Subcutaneous abdominal adipose tissue (tissue), 5 donors: ENCODE measurements at regions not wholly inside any gene's neighbourhood (a gene's known extent, or its start where the extent isn't known, plus 50 kb on each side); places are given as distances from the start of the nearest gene placed in this dataset.

ENCODE experiments used
- H3K27ac ChIP-seq: one replicate; pipeline ENCODE4 v1.7.0; 2013; ENCODE audit warnings: low read depth, mild to moderate bottlenecking, inconsistent platforms, low read length, moderate library complexity
- H3K27me3 ChIP-seq, 5 donors: one replicate each; pipeline ENCODE4 v1.7.0; 2013; ENCODE audit warnings: low read length in 5 of 5, inconsistent platforms in 1 of 5; ENCODE audit not compliant: control insufficient read depth in 5 of 5, insufficient read depth in 4 of 5
- H3K36me3 ChIP-seq, 5 donors: one replicate each; pipeline ENCODE4 v1.7.0; 2013; ENCODE audit warnings: low read length in 5 of 5; ENCODE audit not compliant: control insufficient read depth in 5 of 5, insufficient read depth in 5 of 5
- H3K4me1 ChIP-seq, 5 donors: one replicate each; pipeline ENCODE4 v1.7.0; 2013; ENCODE audit warnings: low read length in 5 of 5, mild to moderate bottlenecking in 3 of 5, moderate library complexity in 1 of 5; ENCODE audit not compliant: control insufficient read depth in 5 of 5, insufficient read depth in 5 of 5
- H3K4me3 ChIP-seq, 5 donors: one replicate each; pipeline ENCODE4 v1.7.0; 2013; ENCODE audit warnings: low read length in 5 of 5, low read depth in 1 of 5
- H3K9ac ChIP-seq, 5 donors: one replicate each; pipeline ENCODE4 v1.7.0; 2013; ENCODE audit warnings: low read length in 5 of 5, mild to moderate bottlenecking in 4 of 5, moderate library complexity in 3 of 5
- H3K9me3 ChIP-seq, 5 donors: one replicate each; pipeline ENCODE4 v1.7.0; 2013; ENCODE audit warnings: low read length in 5 of 5; ENCODE audit not compliant: control insufficient read depth in 5 of 5
- donor health status: healthy.
- donor health status: healthy.
- donor health status: healthy.
- donor health status: healthy.
- donor health status: healthy.

DNA sequence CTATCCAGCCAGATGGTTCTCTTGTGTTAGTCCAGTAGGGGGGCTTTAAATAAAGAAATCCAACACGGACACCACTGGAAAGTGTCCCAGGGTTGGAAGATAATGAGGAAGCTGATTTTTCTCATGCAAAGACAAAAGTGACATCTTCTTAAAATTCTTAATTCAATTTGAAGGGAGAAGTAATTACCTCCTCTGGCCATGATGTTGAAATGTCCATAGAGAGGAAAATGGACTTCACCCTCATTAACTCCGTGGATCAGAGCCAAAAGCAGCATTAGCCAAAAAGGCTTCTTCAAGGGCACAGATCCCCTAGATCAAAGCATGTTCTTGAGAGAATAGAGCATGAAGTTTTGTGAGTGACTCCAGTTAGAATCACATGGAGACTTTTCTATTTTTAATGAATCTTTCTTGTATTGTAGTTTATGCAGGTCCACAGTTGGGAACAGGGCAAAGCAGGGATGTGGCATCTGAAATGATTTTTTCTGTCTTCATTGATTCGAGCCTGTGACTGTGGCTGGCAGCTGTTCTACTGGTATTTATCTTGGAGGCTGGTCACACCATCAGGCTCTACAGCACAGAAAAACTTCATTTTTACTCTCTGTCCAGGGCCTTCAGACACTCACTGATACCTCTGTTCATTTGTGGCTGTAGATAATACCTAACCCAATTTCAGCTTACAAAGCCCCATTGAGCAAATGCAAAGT, 1002.5 kb downstream of the AACS start:
- H3K9ac ChIP-seq: no peak overlapping the region
- H3K4me3 ChIP-seq: no peak overlapping the region
- no peaks in the 10 kb centered on the region for H3K4me1 ChIP-seq
- H3K27me3 ChIP-seq: peaks cover 0 to 2% (median 0%) of the 10 kb centered on the region in 5 donors
- no peak overlapping the region for H3K27ac ChIP-seq
- peaks cover 2 to 26% (median 17%) of the 10 kb centered on the region in 5 donors for H3K9me3 ChIP-seq
- H3K36me3 ChIP-seq: no peaks in the 10 kb centered on the region

DNA sequence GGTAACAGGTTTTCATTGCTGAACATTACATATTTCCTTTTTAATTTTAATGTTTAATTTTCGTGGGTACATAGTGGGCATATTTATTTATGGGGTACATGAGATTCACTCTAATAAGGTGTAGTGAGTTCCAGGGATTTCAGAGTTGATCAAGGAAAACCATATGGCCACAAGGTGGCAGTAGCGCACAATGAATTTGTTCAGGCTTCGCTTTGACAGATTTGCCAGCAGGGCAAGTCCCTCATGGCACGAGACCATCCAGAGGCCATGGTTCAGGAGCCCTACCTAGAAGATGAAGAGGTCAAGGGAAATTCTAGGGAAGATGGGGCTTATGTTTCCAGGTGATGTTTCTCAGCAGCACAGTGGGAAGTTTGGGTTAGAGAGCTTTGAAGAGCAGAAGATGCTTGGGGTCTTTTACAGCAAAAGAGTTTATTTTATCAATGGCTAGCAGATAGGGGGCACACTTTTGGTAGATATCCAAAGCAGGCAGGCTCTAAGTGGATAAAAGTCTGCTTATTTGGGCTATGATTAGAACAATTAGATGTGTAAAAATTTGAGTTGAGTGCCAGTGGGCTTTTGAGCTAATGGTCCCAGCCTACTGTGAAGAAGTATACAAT, 1004.4 kb downstream of the AACS start:
- Histone ChIP-seq H3K27me3 (peaks cover 0 to 2% (median 0%) of the 10 kb centered on the region in 5 donors), H3K9ac (no peak overlapping the region), H3K27ac (no peak overlapping the region), H3K4me3 (no peak overlapping the region), H3K36me3 (no peaks in the 10 kb centered on the region), H3K9me3 (peaks cover 2 to 26% (median 17%) of the 10 kb centered on the region in 5 donors), H3K4me1 (no peaks in the 10 kb centered on the region)

DNA sequence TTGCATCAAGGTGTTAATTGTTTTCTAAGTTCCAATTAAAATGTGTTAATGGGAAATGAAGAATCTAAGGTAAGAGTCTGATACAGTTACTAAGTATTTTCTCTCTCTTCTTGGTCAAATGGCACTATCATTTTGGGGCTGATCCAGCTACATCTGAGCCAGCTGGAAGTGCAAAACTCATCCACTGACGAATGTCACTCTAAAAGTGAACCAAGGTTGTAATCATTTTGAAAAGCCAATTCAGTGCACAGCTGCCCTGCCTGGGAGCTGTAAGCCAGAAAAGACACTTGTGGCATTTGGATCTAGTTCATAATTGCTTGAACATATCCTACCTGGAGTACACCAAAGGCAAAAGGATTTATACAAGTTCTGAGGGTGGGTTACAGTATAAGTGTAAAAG, 1011.3 kb downstream of the AACS start:
- no peaks in the 10 kb centered on the region for H3K27me3 ChIP-seq
- no peak overlapping the region for H3K9ac ChIP-seq
- no peaks in the 10 kb centered on the region for H3K4me1 ChIP-seq
- H3K4me3 ChIP-seq: no peak overlapping the region
- H3K36me3 ChIP-seq: no peaks in the 10 kb centered on the region
- no peak overlapping the region for H3K27ac ChIP-seq
- H3K9me3 ChIP-seq: peaks cover 0 to 3% (median 0%) of the 10 kb centered on the region in 5 donors

DNA sequence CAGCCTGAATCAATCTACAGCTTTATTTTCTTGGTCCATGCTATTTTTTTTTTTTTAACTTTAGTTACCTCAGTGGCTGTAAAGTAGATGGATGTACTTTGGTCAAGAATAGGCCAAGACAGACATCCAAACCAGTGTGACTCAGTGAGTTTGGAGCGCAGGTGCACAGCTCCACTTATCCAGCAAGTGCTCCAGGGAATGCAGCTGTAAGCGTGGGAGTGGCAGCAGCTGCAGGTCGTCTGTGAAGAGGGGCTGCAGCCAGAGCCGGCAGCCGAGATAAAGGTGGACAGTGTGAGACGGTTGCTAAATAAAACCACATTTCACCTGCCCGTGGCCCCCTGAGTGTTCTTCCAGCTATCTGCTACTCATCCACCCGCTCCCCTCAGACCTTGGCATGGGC, 1018.7 kb downstream of the AACS start:
- Histone ChIP-seq H3K36me3 (no peaks in the 10 kb centered on the region), H3K4me3 (no peak overlapping the region), H3K9ac (no peak overlapping the region), H3K27me3 (no peaks in the 10 kb centered on the region), H3K4me1 (no peaks in the 10 kb centered on the region), H3K27ac (no peak overlapping the region), H3K9me3 (peaks cover 0 to 2% (median 0%) of the 10 kb centered on the region in 5 donors)

DNA sequence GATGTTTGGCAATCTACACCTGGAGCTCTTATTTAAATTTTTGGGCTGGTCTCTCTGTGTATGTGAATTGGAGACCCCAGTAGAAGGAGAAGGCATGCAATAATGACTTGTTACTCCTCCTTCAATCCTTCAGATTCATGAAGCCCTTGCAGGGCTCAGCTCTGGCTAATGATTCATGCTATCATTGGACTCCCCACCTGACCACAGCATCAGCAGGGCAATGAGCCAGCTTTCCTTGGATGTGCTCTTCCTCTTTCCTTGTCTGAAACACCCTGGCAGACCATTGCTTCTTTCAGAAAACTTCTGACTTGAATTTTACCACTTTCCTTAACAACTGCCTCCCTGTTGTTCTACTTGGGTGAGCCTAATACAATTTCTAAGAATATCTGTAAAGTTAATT, 1019.2 kb downstream of the AACS start:
- H3K9ac ChIP-seq: no peak overlapping the region
- no peaks in the 10 kb centered on the region for H3K4me1 ChIP-seq
- H3K27ac ChIP-seq: no peak overlapping the region
- no peak overlapping the region for H3K4me3 ChIP-seq
- peaks cover 0 to 2% (median 0%) of the 10 kb centered on the region in 5 donors for H3K9me3 ChIP-seq
- no peaks in the 10 kb centered on the region for H3K36me3 ChIP-seq
- no peaks in the 10 kb centered on the region for H3K27me3 ChIP-seq

DNA sequence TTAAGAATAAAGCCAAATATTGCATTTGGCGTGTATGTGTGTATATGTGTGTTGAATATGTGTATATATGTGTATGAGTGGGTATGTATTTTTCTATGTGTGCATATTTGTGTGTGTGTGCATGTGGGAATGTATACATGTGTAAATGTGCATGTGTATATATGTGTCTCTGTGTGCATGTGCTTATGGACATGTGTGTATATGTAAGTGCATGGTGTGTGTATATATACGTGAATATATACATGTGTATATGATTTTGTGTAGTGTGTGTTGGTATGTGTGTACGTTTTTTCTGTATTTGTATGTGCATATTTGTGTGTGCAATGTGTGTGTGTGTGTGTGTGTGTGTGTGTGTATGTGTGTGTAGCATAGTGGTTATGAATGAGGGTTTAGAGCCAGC, 1021.0 kb downstream of the AACS start:
- Histone ChIP-seq H3K27me3 (no peaks in the 10 kb centered on the region), H3K36me3 (no peaks in the 10 kb centered on the region), H3K9me3 (peaks cover 0 to 13% (median 0%) of the 10 kb centered on the region in 5 donors), H3K27ac (no peak overlapping the region), H3K9ac (no peak overlapping the region), H3K4me3 (no peak overlapping the region), H3K4me1 (no peaks in the 10 kb centered on the region)

DNA sequence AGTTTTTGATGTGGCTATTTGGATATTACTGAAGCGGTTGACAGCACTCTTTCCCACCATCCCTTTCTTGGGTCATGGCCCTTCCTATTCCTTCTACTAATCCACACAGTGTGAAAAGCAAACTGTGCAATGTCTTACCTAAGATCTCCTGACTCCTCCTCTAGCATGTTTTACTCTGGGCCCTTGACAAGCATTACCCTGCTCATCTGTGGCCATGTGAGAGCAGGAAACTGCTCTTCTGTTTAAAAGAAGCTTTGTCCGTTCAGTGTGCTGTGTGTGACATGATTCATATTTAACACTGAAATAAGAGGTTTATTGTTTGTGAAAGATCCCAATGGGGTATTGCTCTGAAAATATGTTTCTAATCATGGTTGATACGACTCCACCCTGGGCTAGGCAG, 1022.5 kb downstream of the AACS start:
- Histone ChIP-seq H3K27ac (no peak overlapping the region), H3K9ac (no peak overlapping the region), H3K4me1 (no peaks in the 10 kb centered on the region), H3K27me3 (no peaks in the 10 kb centered on the region), H3K36me3 (no peaks in the 10 kb centered on the region), H3K9me3 (peaks cover 0 to 13% (median 0%) of the 10 kb centered on the region in 5 donors), H3K4me3 (no peak overlapping the region)

DNA sequence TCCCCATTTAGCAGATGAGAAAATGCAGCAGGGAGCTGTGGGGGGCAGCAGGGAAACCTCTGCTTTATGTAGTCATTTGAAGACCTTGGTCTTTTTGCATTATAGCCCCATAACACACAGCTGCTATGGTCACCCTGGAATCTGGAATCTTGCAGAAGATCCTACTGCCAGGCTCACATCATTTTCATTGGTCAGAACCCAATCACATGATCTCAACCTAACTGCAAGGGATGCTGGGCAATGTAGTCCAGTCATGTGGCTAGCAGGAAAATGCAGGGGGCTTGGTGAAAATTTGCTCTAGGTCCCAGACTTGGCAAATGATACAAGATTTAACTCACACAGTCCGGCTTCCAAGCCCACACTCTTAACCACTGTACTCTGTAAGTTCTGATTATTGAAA, 1028.7 kb downstream of the AACS start:
- peaks cover 0 to 11% (median 0%) of the 10 kb centered on the region in 5 donors for H3K9me3 ChIP-seq
- peaks cover 0 to 2% (median 0%) of the 10 kb centered on the region in 5 donors for H3K27me3 ChIP-seq
- H3K27ac ChIP-seq: no peak overlapping the region
- H3K36me3 ChIP-seq: no peaks in the 10 kb centered on the region
- no peak overlapping the region for H3K4me3 ChIP-seq
- H3K9ac ChIP-seq: no peak overlapping the region
- no peaks in the 10 kb centered on the region for H3K4me1 ChIP-seq

DNA sequence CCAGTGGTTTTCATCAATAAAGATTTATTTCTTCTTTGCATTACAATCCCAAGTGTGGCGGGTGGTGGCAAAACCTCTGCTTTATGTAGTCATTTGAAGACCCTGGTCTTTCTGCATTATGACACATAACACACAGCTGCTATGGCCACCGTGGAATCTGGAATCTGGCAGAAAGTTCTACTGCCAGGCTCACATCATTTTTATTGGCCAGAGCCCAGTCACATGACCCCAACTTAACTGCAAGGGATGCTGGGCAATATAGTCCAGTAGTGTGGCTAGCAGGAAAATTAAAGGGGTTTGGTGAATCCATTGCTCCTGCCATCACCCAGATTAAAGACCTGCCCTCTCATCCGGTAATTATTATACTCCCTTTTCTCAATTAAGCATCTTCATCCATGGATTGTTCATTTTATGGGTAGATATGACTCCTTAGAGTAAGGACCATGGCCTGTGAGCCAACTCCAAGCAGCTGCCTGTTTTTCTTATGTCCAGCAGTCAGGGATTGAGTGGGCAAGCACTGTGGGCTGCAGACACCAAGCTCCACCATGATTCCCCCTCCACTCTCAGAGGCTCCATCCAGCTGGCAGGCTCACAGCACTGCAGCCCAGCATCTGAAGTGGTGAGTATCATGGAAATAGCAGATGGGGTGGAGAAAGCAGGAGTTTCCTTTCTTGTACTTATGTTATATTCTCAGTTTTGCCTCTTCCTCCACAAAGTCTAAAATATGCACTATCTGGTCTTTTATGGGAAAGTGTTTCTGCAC, 1030.7 kb downstream of the AACS start:
- H3K9ac ChIP-seq: no peak overlapping the region
- peaks cover 0 to 2% (median 0%) of the 10 kb centered on the region in 5 donors for H3K27me3 ChIP-seq
- no peak overlapping the region for H3K4me3 ChIP-seq
- H3K36me3 ChIP-seq: no peaks in the 10 kb centered on the region
- H3K9me3 ChIP-seq: peaks cover 0 to 6% (median 0%) of the 10 kb centered on the region in 5 donors
- no peak overlapping the region for H3K27ac ChIP-seq
- no peaks in the 10 kb centered on the region for H3K4me1 ChIP-seq

DNA sequence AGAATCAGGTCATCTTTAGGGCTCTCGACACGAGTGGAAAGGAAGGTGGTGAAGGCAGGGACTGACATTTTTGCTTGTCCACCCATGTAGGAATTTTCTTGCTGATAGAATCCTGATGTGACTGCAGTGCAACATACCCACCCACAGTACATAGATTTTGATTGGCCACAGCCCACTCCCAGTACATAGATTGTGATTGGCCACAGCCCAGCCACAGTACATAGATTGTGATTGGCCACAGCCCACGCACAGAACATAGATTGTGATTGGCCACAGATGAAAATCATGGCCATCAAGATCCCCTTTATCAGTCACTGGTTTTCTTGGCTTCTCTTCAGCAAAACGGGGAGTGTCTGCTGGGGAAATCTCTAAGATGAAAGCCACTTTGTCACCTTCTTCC, 1041.5 kb downstream of the AACS start:
- no peaks in the 10 kb centered on the region for H3K36me3 ChIP-seq
- no peaks in the 10 kb centered on the region for H3K27me3 ChIP-seq
- no peaks in the 10 kb centered on the region for H3K4me1 ChIP-seq
- H3K4me3 ChIP-seq: no peak overlapping the region
- H3K27ac ChIP-seq: no peak overlapping the region
- H3K9ac ChIP-seq: no peak overlapping the region
- H3K9me3 ChIP-seq: no peaks in the 10 kb centered on the region
